HEK293T (cell line): ENCODE measurements at regions not wholly inside any gene's neighbourhood (a gene's known extent, or its start where the extent isn't known, plus 50 kb on each side); places are given as distances from the start of the nearest gene placed in this dataset.

Experiments used
- CTCF ChIA-PET: fragments of 350-600 bp; formaldehyde crosslinking; extraction: SDS; loops from one replicate; lab custom pipeline; 2021; ENCODE audit warnings: antibody characterized with exemption, inconsistent platforms; lab: Yijun Ruan, JAX
- POLR2A ChIA-PET: fragments of 350-600 bp; formaldehyde crosslinking; extraction: SDS; loops from one replicate; lab custom pipeline; 2020; ENCODE audit warnings: antibody characterized with exemption, inconsistent platforms; lab: Yijun Ruan, JAX
- DNase-seq: peaks from one replicate; pipeline ENCODE4 v3.0.0; 2012; ENCODE audit warnings: mixed read lengths; ENCODE audit errors: extremely low spot score
- ARNT ChIP-seq: fragments of 450-650 bp; IDR thresholded peaks from 2 replicates; pipeline ENCODE4 v1.6.1; 2017; ENCODE audit warnings: mild to moderate bottlenecking
- BHLHE40 ChIP-seq: fragments of 450-650 bp; IDR thresholded peaks from 2 replicates; pipeline ENCODE4 v1.6.1; 2016; ENCODE audit warnings: mild to moderate bottlenecking, moderate library complexity, borderline replicate concordance
- CTBP1 ChIP-seq: fragments of 450-650 bp; IDR thresholded peaks from 2 replicates; pipeline ENCODE4 v1.6.1; 2016; ENCODE audit warnings: borderline replicate concordance
- ELF4 ChIP-seq: fragments of 450-650 bp; IDR thresholded peaks from 2 replicates; pipeline ENCODE4 v1.6.1; 2017; ENCODE audit warnings: antibody characterized with exemption
- FOXA1 ChIP-seq: fragments of 450-650 bp; IDR thresholded peaks from 2 replicates; pipeline ENCODE4 v1.6.1; 2016; ENCODE audit warnings: mild to moderate bottlenecking
- FOXK2 ChIP-seq: fragments of 450-650 bp; IDR thresholded peaks from 2 replicates; pipeline ENCODE4 v1.6.1; 2016; ENCODE audit warnings: mild to moderate bottlenecking
- FOXM1 ChIP-seq: fragments of 450-650 bp; IDR thresholded peaks from 2 replicates; pipeline ENCODE4 v1.6.1; 2017; ENCODE audit warnings: mild to moderate bottlenecking, borderline replicate concordance
- HDGF ChIP-seq: fragments of 450-650 bp; IDR thresholded peaks from 2 replicates; pipeline ENCODE4 v1.6.1; 2017; ENCODE audit warnings: antibody characterized with exemption, borderline replicate concordance
- L3MBTL2 ChIP-seq: fragments of 450-650 bp; conservative IDR thresholded peaks from 2 replicates; pipeline ENCODE4 v1.6.1; 2016; ENCODE audit warnings: mild to moderate bottlenecking
- LEF1 ChIP-seq: fragments of 450-650 bp; IDR thresholded peaks from 2 replicates; pipeline ENCODE4 v1.6.1; 2017; ENCODE audit warnings: mild to moderate bottlenecking, borderline replicate concordance
- NFRKB ChIP-seq: fragments of 450-650 bp; IDR thresholded peaks from 2 replicates; pipeline ENCODE4 v1.6.1; 2016; ENCODE audit warnings: mild to moderate bottlenecking, moderate library complexity
- SP1 ChIP-seq: fragments of 450-650 bp; IDR thresholded peaks from 2 replicates; pipeline ENCODE4 v1.6.1; 2017
- SUZ12 ChIP-seq: fragments of 450-650 bp; IDR thresholded peaks from 2 replicates; pipeline ENCODE4 v1.6.1; 2016; ENCODE audit warnings: mild to moderate bottlenecking
- TARDBP ChIP-seq: fragments of 450-650 bp; IDR thresholded peaks from 2 replicates; pipeline ENCODE4 v1.6.1; 2016
- ZNF384 ChIP-seq: fragments of 450-650 bp; IDR thresholded peaks from 2 replicates; pipeline ENCODE4 v1.6.1; 2016
- TF ChIP-seq, protein P1 (sequence below): fragments of 450-650 bp; IDR thresholded peaks from 2 replicates; pipeline ENCODE4 v1.6.1; 2016

DNA sequence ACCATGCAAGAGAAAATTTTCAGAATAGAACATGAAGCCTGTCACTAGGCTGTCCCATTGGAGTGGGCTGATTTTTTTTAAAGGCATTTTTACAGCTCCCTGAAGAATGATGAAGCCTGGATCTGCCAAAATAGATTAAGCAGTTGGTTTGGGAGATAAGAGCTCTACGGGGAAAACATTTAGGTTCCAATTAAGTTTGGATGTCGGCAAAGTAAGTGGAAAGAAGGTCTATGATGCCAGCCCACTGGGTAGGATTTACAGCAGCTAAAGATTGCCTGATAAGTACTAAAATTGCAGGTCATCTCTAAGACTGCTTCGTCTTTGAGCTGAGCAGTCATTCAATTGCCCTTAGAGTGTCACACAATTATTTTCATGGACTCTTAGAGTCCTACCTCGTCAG lies 939.2 kb upstream of the CELF2 start:
- TF ChIP-seq, protein P1, sequence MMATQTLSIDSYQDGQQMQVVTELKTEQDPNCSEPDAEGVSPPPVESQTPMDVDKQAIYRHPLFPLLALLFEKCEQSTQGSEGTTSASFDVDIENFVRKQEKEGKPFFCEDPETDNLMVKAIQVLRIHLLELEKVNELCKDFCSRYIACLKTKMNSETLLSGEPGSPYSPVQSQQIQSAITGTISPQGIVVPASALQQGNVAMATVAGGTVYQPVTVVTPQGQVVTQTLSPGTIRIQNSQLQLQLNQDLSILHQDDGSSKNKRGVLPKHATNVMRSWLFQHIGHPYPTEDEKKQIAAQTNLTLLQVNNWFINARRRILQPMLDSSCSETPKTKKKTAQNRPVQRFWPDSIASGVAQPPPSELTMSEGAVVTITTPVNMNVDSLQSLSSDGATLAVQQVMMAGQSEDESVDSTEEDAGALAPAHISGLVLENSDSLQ: no peak
- no peak for TF ChIP-seq ELF4
- TF ChIP-seq HDGF: no peak
- TF ChIP-seq LEF1: no peak
- DNase-seq: no peak
- ChIA-PET CTCF (no interaction called here), POLR2A (no interaction called here)

DNA sequence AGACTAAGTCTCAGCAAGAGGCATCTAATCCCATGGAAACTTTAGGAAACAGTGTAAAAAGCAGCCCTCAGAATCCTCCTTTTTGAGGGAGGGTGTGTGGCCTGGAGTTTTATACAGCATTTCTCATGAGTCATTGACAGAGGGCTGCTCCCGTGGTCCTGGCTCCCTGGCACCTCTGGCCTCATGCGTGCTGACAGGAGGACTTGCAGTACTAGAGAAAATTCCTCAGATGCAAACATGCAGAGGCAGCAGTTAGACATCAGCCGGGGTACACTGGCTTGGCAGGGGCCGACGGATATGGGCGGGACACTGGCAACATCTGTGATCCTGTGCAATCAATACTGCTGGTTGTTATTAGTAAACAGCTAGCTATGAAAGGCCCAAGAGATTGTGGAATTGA lies 925.1 kb upstream of the CELF2 start:
- ChIA-PET POLR2A (no interaction called here), CTCF (no interaction called here)
- no peak for DNase-seq
- TF ChIP-seq L3MBTL2 (no peak), ARNT (no peak), LEF1 (no peak), ZNF384 (no peak), SP1 (no peak)
- TF ChIP-seq, protein P1: no peak

DNA sequence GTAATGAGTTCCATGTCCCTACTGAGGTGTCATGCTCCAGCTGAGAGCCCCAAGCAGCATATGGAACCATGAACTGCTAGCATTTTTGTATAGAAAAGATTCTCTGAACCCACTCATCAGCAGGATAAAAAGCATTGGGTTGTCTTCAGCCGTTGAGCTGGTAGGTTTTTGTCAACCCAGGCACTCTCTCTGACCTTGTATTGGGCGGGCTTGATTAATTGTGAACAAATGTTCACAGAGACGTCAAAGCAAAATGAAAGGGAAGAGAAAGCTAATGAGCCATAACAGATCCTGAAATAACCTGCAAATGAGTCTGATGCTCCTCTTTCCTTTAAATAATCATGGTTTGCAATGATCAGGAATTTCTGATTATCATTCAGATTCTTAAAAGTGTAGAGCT lies 924.7 kb upstream of the CELF2 start:
- TF ChIP-seq BHLHE40 (no peak), ELF4 (no peak), L3MBTL2 (no peak), ARNT (no peak), FOXM1 (no peak), ZNF384 (no peak), FOXK2 (no peak), HDGF (no peak), NFRKB (no peak), FOXA1 (no peak), SUZ12 (no peak), CTBP1 (no peak), LEF1 (no peak), TARDBP (no peak), SP1 (no peak)
- TF ChIP-seq, protein P1: no peak
- CTCF ChIA-PET: no interaction called here
- POLR2A ChIA-PET: no interaction called here

DNA sequence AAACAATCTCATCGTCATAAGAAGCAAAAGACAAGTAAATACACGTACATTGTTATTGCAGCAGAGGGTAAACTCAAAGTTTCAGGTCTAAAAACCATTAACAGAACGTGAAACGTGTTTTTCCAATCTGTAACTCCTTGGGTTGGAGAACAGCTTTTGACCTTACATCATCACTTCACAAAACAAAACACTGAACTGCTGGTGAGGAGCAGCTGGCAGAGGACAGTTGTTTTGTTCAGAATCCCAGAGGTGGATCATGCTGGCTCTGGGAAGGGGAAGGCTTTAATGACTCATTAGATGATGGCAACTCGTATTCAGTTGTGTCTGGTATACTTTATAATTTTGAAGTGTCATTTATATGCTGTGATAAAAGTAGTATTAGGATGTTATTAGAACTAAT lies 923.0 kb upstream of the CELF2 start:
- CTCF ChIA-PET: no interaction called here
- TF ChIP-seq ZNF384: no peak
- TF ChIP-seq FOXM1: no peak
- no peak for TF ChIP-seq ARNT
- no peak for TF ChIP-seq FOXA1
- TF ChIP-seq BHLHE40: no peak
- TF ChIP-seq HDGF: no peak
- TF ChIP-seq L3MBTL2: no peak
- TF ChIP-seq FOXK2: no peak
- no peak for TF ChIP-seq LEF1
- TF ChIP-seq CTBP1: no peak
- TF ChIP-seq TARDBP: no peak
- TF ChIP-seq, protein P1: no peak
- no peak for TF ChIP-seq ELF4
- TF ChIP-seq SP1: no peak
- TF ChIP-seq NFRKB: no peak
- no peak for TF ChIP-seq SUZ12
- no peak for DNase-seq
- POLR2A ChIA-PET: no interaction called here

More for the DNA sequence above, 924.7 kb upstream of the CELF2 start:
- no peak for DNase-seq

DNA sequence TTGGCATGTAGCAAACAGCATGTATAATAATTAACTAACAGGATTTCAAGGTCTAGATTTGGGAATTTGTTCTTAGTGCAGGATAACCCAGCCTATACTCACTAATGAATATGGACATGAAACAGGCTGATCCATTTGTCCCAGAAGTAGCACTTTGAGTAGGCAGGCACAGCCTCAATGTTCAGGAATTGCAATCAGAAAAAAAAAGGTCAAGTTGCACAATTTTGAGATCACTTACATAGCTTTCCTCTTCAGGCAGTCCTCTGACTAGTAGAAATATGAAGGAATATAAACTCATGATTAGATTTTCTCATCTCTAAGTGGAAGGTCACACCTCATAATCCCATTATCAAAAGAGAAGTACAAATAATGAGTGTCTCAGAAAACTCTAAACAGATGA lies 921.4 kb upstream of the CELF2 start:
- POLR2A ChIA-PET: no interaction called here
- CTCF ChIA-PET: no interaction called here
- DNase-seq: no peak
- TF ChIP-seq, protein P1: no peak
- no peak for TF ChIP-seq SUZ12

DNA sequence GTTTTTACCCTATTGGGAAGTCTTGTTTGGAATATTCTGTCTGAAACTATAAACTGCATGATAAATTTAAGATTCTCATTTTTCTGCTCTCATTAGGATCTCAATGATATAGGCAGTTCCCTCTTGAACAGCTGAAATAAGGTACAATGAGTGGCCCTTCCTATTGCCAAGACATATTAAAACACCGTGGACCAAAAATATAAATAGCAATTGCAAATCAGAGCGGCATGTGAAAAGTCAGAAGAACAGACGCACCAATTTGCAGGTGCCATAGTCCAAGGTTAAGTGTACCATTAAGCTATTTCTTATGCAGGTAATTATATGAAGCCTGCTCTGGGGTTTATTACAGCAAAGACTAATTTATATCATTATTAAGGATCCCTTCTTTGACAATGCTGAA lies 920.8 kb upstream of the CELF2 start:
- CTCF ChIA-PET: no interaction called here

More for the DNA sequence above, 920.8 kb upstream of the CELF2 start:
- TF ChIP-seq BHLHE40 (no peak), NFRKB (no peak), CTBP1 (no peak), SP1 (no peak), SUZ12 (no peak), LEF1 (no peak), FOXM1 (no peak), FOXA1 (no peak), ELF4 (no peak), FOXK2 (no peak), HDGF (no peak)
- DNase-seq: no peak
- POLR2A ChIA-PET: no interaction called here
